ENCODE measurements at regions not wholly inside any gene's neighbourhood (a gene's known extent, or its start where the extent isn't known, plus 50 kb on each side); places are given as distances from the start of the nearest gene placed in this dataset.

- CTCF ChIA-PET (ENCODE audit: unreplicated experiment) = no interaction called here
- no peak for DNase-seq (ENCODE audit: low spot score)
- POLR2A ChIA-PET = no interaction called here
- intact Hi-C loops (cut with micrococcal nuclease; ENCODE audit: unreplicated experiment) = no loop called here
- TF ChIP-seq, protein P1, sequence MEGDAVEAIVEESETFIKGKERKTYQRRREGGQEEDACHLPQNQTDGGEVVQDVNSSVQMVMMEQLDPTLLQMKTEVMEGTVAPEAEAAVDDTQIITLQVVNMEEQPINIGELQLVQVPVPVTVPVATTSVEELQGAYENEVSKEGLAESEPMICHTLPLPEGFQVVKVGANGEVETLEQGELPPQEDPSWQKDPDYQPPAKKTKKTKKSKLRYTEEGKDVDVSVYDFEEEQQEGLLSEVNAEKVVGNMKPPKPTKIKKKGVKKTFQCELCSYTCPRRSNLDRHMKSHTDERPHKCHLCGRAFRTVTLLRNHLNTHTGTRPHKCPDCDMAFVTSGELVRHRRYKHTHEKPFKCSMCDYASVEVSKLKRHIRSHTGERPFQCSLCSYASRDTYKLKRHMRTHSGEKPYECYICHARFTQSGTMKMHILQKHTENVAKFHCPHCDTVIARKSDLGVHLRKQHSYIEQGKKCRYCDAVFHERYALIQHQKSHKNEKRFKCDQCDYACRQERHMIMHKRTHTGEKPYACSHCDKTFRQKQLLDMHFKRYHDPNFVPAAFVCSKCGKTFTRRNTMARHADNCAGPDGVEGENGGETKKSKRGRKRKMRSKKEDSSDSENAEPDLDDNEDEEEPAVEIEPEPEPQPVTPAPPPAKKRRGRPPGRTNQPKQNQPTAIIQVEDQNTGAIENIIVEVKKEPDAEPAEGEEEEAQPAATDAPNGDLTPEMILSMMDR (conservative IDR thresholded peaks at IDR 0.05; ENCODE audit: low read length) = no peak
- no peak for TF ChIP-seq EZH2phosphoT487 (IDR thresholded peaks at IDR 0.05; ENCODE audit: borderline replicate concordance, low read depth, low read length)
- Histone ChIP-seq H3K4me1 (ENCODE audit: insufficient read depth, low read length, poor library complexity, severe bottlenecking) (no peaks in the 10 kb centered on the region), H3K36me3 (ENCODE audit: insufficient read depth, low read length) (no peaks in the 10 kb centered on the region), H3K27ac (ENCODE audit: low read depth, low read length, poor library complexity, severe bottlenecking) (no peak overlapping the region), H3K9me2 (ENCODE audit: insufficient read depth, low read length) (no peaks in the 10 kb centered on the region), H2AFZ (ENCODE audit: low read length) (no peak overlapping the region), H3K4me2 (ENCODE audit: low read length) (no peak overlapping the region), H3K79me2 (ENCODE audit: insufficient read depth, low read depth, low read length) (no peaks in the 10 kb centered on the region), H3K4me3 (ENCODE audit: low read depth, low read length, poor library complexity, severe bottlenecking) (no peak overlapping the region), H3K9me3 (ENCODE audit: low read length) (no peaks in the 10 kb centered on the region), H4K20me1 (ENCODE audit: insufficient read depth, low read length) (no peaks in the 10 kb centered on the region)
- BruUV-seq (replicated peaks) = no TSS peak
Observed at GRCh38 chr1:238143038-238143437, 252.3 kb upstream of the ZP4 start.

DNA sequence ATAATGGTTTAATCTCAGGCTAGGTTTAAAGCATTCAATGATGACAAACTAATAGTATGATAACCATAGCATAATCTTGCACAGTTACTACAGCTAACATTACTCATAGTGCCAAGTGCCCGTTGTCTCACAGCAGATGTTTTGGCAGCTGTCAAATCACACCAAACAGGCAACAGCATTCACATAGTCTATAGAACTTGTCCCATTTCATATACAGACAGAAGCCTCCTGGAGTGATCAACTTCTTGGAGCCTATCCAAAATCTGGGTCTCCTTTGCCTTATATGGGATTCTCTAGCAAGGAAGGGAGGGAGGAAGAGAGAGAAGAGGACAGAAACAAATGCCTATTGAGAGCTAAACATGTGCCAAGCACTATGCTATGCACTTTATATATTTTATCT, 250.6 kb upstream of the ZP4 start:
- H3K4me3 ChIP-seq (ENCODE audit: low read depth, low read length, poor library complexity, severe bottlenecking) = no peak overlapping the region
- H3K36me3 ChIP-seq (ENCODE audit: insufficient read depth, low read length) = no peaks in the 10 kb centered on the region
- H3K27ac ChIP-seq (ENCODE audit: low read depth, low read length, poor library complexity, severe bottlenecking) = no peak overlapping the region
- H3K4me1 ChIP-seq (ENCODE audit: insufficient read depth, low read length, poor library complexity, severe bottlenecking) = no peaks in the 10 kb centered on the region
- H3K4me2 ChIP-seq (ENCODE audit: low read length) = no peak overlapping the region
- H3K9me3 ChIP-seq (ENCODE audit: low read length) = no peaks in the 10 kb centered on the region
- POLR2A ChIA-PET = no interaction called here
- intact Hi-C loops (cut with micrococcal nuclease; ENCODE audit: unreplicated experiment) = no loop called here
- no peak for DNase-seq (ENCODE audit: low spot score)
- H4K20me1 ChIP-seq (ENCODE audit: insufficient read depth, low read length) = no peaks in the 10 kb centered on the region
- no TSS peak for BruUV-seq (replicated peaks)
- CTCF ChIA-PET (ENCODE audit: unreplicated experiment) = no interaction called here
- H3K79me2 ChIP-seq (ENCODE audit: insufficient read depth, low read depth, low read length) = no peaks in the 10 kb centered on the region
- no peak overlapping the region for H2AFZ ChIP-seq (ENCODE audit: low read length)
- H3K9me2 ChIP-seq (ENCODE audit: insufficient read depth, low read length) = no peaks in the 10 kb centered on the region
- TF ChIP-seq EZH2phosphoT487 (IDR thresholded peaks at IDR 0.05; ENCODE audit: borderline replicate concordance, low read depth, low read length) = no peak
- TF ChIP-seq, protein P1 (conservative IDR thresholded peaks at IDR 0.05; ENCODE audit: low read length) = no peak

DNA sequence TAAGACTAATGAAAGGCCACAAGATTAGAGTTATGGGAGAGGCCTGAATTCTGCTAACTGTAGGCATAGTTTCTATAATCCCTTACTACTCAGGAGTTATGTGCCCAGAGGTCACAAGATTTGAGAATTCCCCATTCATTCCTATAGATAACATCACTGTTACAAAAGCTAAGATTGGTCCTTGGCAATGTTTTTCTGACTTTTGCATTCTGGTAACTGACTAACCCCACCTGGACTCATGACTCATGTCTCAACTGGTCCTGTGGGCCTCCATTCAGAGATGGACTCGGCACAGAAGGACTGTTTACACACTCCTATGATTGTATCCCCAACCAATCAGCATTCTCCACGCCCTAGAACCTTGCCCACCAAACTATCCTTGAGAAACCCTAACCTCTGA, 249.0 kb upstream of the ZP4 start:
- ChIA-PET POLR2A (no interaction called here), CTCF (ENCODE audit: unreplicated experiment) (no interaction called here)
- Histone ChIP-seq H3K4me3 (ENCODE audit: low read depth, low read length, poor library complexity, severe bottlenecking) (no peak overlapping the region), H3K9me3 (ENCODE audit: low read length) (no peaks in the 10 kb centered on the region), H4K20me1 (ENCODE audit: insufficient read depth, low read length) (no peaks in the 10 kb centered on the region), H3K79me2 (ENCODE audit: insufficient read depth, low read depth, low read length) (no peaks in the 10 kb centered on the region), H3K4me1 (ENCODE audit: insufficient read depth, low read length, poor library complexity, severe bottlenecking) (no peaks in the 10 kb centered on the region), H3K27ac (ENCODE audit: low read depth, low read length, poor library complexity, severe bottlenecking) (no peak overlapping the region), H3K36me3 (ENCODE audit: insufficient read depth, low read length) (no peaks in the 10 kb centered on the region), H3K4me2 (ENCODE audit: low read length) (no peak overlapping the region), H3K9me2 (ENCODE audit: insufficient read depth, low read length) (no peaks in the 10 kb centered on the region), H2AFZ (ENCODE audit: low read length) (no peak overlapping the region)
- intact Hi-C loops (cut with micrococcal nuclease; ENCODE audit: unreplicated experiment) = no loop called here
- DNase-seq (ENCODE audit: low spot score) = no peak
- BruUV-seq (replicated peaks) = no TSS peak
- no peak for TF ChIP-seq EZH2phosphoT487 (IDR thresholded peaks at IDR 0.05; ENCODE audit: borderline replicate concordance, low read depth, low read length)
- TF ChIP-seq, protein P1 (conservative IDR thresholded peaks at IDR 0.05; ENCODE audit: low read length) = no peak

Data from OCI-LY7 (cell line).